ENCODE measurements at regions not wholly inside any gene's neighbourhood (a gene's known extent, or its start where the extent isn't known, plus 50 kb on each side); places are given as distances from the start of the nearest gene placed in this dataset.

DNA sequence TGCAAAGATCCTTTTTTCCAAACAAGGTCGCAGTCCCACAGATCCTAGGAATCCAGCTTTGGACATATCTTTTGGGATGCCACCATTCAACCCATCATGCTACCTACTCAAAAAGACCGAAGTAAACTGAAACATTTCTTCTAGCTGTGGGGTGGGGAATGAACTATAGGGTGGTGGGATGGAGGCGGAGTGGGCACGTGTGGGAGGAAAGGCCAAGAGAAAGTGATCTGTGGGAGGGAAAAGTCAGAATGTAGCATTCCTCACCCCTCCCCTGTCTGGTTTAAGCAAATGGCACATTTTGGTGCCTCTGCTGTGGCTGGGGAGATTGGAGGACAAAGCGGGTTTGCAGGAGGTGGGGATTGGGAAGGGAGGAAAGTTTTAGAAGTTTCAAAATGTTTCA, 59.2 kb upstream of the IL17B start:
- no peaks in the 10 kb centered on the region for H3K27me3 ChIP-seq
- 88 to 91% (median 88%) methylated on average over 5 of the region's 5 CpGs for WGBS, 4 donors
- no peaks in the 10 kb centered on the region for H3K9me3 ChIP-seq (replicated peaks in 1 of 3)
- peaks cover 0 to 15% of the 10 kb centered on the region in 2 donors for H3K4me1 ChIP-seq (replicated peaks in 1 of 2)
- H3K36me3 ChIP-seq (replicated peaks in 1 of 2): no peaks in the 10 kb centered on the region
- TF ChIP-seq, protein P1, sequence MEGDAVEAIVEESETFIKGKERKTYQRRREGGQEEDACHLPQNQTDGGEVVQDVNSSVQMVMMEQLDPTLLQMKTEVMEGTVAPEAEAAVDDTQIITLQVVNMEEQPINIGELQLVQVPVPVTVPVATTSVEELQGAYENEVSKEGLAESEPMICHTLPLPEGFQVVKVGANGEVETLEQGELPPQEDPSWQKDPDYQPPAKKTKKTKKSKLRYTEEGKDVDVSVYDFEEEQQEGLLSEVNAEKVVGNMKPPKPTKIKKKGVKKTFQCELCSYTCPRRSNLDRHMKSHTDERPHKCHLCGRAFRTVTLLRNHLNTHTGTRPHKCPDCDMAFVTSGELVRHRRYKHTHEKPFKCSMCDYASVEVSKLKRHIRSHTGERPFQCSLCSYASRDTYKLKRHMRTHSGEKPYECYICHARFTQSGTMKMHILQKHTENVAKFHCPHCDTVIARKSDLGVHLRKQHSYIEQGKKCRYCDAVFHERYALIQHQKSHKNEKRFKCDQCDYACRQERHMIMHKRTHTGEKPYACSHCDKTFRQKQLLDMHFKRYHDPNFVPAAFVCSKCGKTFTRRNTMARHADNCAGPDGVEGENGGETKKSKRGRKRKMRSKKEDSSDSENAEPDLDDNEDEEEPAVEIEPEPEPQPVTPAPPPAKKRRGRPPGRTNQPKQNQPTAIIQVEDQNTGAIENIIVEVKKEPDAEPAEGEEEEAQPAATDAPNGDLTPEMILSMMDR (IDR thresholded peaks at IDR 0.05): no peak
- no peak for TF ChIP-seq POLR2A (IDR thresholded peaks at IDR 0.05)
- H3K4me3 ChIP-seq: no peak overlapping the region
- no peak overlapping the region for H3K27ac ChIP-seq
- DNase-seq: no peak
- intact Hi-C loops (cut with DNase I): no loop called here

- no peaks in the 10 kb centered on the region for H3K27me3 ChIP-seq
- H3K4me1 ChIP-seq (replicated peaks in 1 of 2): peaks cover 0 to 9% of the 10 kb centered on the region in 2 donors
- no peaks in the 10 kb centered on the region for H3K9me3 ChIP-seq (replicated peaks in 1 of 3)
- intact Hi-C loops (cut with DNase I): no loop called here
- H3K4me3 ChIP-seq: no peak overlapping the region
- DNase-seq: no peak
- H3K36me3 ChIP-seq (replicated peaks in 1 of 2): no peaks in the 10 kb centered on the region
- WGBS, 4 donors: 52 to 68% (median 59%) methylated on average over 10 of the region's 10 CpGs
- TF ChIP-seq POLR2A (IDR thresholded peaks at IDR 0.05): no peak
- TF ChIP-seq, protein P1 (IDR thresholded peaks at IDR 0.05): no peak
- H3K27ac ChIP-seq: no peak overlapping the region
These were observed 58.4 kb upstream of the IL17B start for GRCh38 chr5:149437391-149438040.

DNA sequence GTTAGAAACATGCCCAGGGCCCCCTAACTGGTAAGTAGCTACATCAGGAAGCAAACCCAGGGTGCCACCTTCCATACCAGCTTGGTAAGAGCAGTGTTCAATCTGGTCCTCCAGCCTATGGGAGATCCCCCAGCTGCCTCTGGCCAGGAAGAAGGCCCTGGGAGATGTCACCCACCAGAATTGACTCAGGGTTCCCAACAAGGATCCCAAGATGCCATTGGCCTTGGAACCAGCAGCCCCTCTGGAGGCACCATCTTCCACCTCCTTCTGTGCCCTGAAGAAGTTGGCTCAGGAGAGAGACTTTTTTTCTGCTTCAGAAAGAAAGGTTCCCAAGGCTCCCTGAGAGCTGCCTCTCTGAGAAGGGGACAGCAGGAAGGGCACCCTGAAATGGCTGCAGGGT, 56.6 kb upstream of the IL17B start:
- H3K4me3 ChIP-seq: no peak overlapping the region
- intact Hi-C loops (cut with DNase I): no loop called here
- H3K27me3 ChIP-seq: no peaks in the 10 kb centered on the region
- H3K36me3 ChIP-seq (replicated peaks in 1 of 2): no peaks in the 10 kb centered on the region
- TF ChIP-seq POLR2A (IDR thresholded peaks at IDR 0.05): no peak
- TF ChIP-seq, protein P1 (IDR thresholded peaks at IDR 0.05): no peak
- peaks cover 4 to 14% of the 10 kb centered on the region in 2 donors for H3K4me1 ChIP-seq (replicated peaks in 1 of 2)
- DNase-seq: no peak
- H3K9me3 ChIP-seq (replicated peaks in 1 of 3): no peaks in the 10 kb centered on the region
- H3K27ac ChIP-seq: no peak overlapping the region

- H3K27ac ChIP-seq: no peak overlapping the region
These were observed 55.9 kb upstream of the IL17B start for GRCh38 chr5:149435015-149435376.

More at GRCh38 chr5:149435015-149435376, 55.9 kb upstream of the IL17B start:
- WGBS, 4 donors: 78 to 94% (median 83%) methylated on average over 7 of the region's 7 CpGs
- H3K9me3 ChIP-seq (replicated peaks in 1 of 3): no peaks in the 10 kb centered on the region
- DNase-seq: no peak
- peaks cover 10 to 18% of the 10 kb centered on the region in 2 donors for H3K4me1 ChIP-seq (replicated peaks in 1 of 2)
- H3K4me3 ChIP-seq: no peak overlapping the region
- TF ChIP-seq, protein P1 (IDR thresholded peaks at IDR 0.05): no peak
- no peak for TF ChIP-seq POLR2A (IDR thresholded peaks at IDR 0.05)
- H3K27me3 ChIP-seq: no peaks in the 10 kb centered on the region
- intact Hi-C loops (cut with DNase I): no loop called here
- H3K36me3 ChIP-seq (replicated peaks in 1 of 2): no peaks in the 10 kb centered on the region
